22Rv1 (cell line): ENCODE measurements at regions not wholly inside any gene's neighbourhood (a gene's known extent, or its start where the extent isn't known, plus 50 kb on each side); places are given as distances from the start of the nearest gene placed in this dataset.

Source experiments
- H3K27ac ChIP-seq: fragments of 450-650 bp; 2 replicates; pipeline ENCODE4 v1.5.1; 2017
- CTCF ChIP-seq: fragments of 450-650 bp; IDR thresholded peaks from 2 replicates; pipeline ENCODE4 v1.5.1; 2017; ENCODE audit warnings: mild to moderate bottlenecking
- ZFX ChIP-seq: fragments of 450-650 bp; IDR thresholded peaks from 2 replicates; pipeline ENCODE4 v1.6.1; 2017; ENCODE audit warnings: antibody characterized with exemption, borderline replicate concordance

GRCh38 chr5:74242516-74242915, 398.0 kb downstream of the ENC1 start:
- TF ChIP-seq ZFX (no peak), CTCF (no peak)
- H3K27ac ChIP-seq, result no peak overlapping the region

GRCh38 chr5:74241751-74242140, 398.8 kb downstream of the ENC1 start:
- TF ChIP-seq CTCF (no peak), ZFX (no peak)
- H3K27ac ChIP-seq, result no peak overlapping the region

GRCh38 chr5:74240783-74241750, 399.5 kb downstream of the ENC1 start:
- no peak for TF ChIP-seq CTCF
- TF ChIP-seq ZFX, result no peak
- H3K27ac ChIP-seq, result no peak overlapping the region

- TF ChIP-seq ZFX, result no peak
- TF ChIP-seq CTCF, result no peak
These were observed 401.3 kb downstream of the ENC1 start for GRCh38 chr5:74239261-74239660.

GRCh38 chr5:74237571-74238145, 402.9 kb downstream of the ENC1 start:
- TF ChIP-seq CTCF (no peak), ZFX (no peak)
- no peak overlapping the region for H3K27ac ChIP-seq

More at GRCh38 chr5:74239261-74239660, 401.3 kb downstream of the ENC1 start:
- H3K27ac ChIP-seq, result no peak overlapping the region

GRCh38 chr5:74235552-74235951, 405.0 kb downstream of the ENC1 start:
- TF ChIP-seq ZFX (no peak), CTCF (no peak)
- H3K27ac ChIP-seq, result no peak overlapping the region

GRCh38 chr5:74233571-74233970, 407.0 kb downstream of the ENC1 start:
- no peak overlapping the region for H3K27ac ChIP-seq
- no peak for TF ChIP-seq ZFX
